GM21423 (cell line): ENCODE measurements at regions not wholly inside any gene's neighbourhood (a gene's known extent, or its start where the extent isn't known, plus 50 kb on each side); places are given as distances from the start of the nearest gene placed in this dataset.

Experiments
- ATAC-seq: cut with Tn5 transposase; IDR thresholded peaks from one replicate; pipeline ENCODE4 v1.9.1; 2021; ENCODE audit warnings: mild to moderate bottlenecking, moderate library complexity; ENCODE audit not compliant: unreplicated experiment

DNA sequence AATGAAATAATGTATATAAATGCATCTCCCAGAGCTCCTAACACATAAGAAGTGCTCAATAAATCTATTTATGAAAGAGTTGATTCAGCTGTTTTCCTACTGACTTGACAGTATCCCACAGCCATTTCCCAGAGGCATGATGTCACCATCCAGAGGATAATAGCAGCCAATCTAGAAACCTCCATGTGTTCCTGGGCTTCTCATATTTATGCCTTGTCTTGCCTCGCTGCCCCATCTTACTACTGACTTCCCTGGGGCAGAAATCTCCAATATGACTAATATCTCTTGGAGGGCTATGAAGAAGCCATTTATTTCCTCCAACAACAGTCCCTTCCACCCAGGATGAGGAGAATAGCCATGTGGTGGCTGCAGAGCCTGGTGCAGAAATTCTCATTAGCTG, 115.4 kb upstream of the NAV2 start:
- ATAC-seq = no peak

DNA sequence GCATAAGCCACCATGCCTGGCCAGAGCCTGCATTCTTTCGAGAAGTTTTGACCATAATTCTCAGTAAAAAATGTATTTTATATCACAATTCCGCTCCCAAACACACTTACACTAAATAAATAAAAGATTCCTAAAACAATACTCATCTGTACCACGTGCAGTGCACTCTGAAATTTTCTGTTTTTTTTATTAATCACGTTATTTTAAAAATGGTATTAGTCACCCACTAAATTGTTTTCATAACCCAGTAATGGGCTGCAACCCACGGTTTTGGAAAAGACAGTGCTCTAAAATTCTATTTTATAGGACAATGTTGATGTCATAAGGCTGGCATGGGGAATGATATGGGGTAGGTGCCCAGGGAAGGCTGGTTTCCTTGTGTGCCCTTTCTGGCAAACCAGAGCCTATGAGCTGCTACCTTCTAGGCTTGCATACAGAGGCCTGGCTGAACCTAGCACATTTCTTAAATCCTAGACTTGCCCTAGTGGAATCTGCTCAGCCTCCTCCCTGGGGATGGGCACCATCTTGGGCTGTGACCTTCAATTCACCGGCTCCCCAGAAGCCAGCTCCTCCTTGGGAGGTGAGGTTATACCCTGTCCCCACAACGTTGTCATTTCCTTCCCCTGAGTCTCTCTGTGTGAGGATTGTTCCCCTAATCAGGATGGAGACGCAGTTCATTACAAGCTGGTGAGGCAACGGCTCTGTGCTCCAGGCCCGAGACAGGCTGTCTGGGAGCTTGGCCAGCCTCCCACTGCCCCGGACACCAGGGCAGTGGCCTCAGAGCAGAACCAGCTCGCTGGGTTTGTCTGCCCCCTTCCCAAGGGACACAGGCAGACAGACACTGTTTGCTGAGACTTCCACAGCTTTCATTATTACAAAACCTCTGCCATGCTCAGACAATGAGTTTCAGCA, 116.5 kb upstream of the NAV2 start:
- no peak for ATAC-seq

DNA sequence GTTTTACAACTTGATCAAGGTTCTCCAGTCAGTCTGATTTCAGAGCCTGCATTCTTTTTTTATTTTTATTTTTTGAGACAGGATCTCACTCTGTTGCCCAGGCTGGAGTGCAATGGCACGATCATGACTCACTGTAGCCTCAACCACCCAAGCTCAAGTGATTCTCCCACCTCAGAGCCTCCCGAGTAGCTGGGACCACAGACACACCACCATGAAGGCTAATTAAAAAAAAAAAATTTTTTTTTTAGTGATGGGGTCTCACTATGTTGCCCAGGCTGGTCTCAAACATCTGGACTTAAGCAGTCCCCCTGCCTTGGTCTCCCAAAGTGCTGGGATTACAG, 117.2 kb upstream of the NAV2 start:
- no peak for ATAC-seq

DNA sequence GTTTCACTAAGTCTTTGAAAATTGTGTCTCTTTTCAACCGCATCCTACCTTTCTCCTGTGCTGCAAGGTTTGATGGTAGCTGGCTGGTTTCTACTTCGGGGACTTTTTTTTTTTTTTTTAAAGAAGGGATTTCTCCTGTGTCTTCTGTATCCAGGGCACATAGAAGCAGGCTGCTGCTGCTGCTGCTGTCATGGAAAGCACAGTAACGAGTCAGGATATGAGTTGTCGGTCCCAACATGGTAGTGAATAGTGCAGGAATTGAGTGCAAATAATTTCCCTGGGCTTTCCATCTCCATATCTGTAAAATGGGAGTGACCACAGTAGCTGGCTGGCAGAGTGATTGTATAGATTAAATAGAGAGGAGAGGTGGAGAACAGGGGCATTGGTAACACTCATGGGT, 118.3 kb upstream of the NAV2 start:
- ATAC-seq = no peak

DNA sequence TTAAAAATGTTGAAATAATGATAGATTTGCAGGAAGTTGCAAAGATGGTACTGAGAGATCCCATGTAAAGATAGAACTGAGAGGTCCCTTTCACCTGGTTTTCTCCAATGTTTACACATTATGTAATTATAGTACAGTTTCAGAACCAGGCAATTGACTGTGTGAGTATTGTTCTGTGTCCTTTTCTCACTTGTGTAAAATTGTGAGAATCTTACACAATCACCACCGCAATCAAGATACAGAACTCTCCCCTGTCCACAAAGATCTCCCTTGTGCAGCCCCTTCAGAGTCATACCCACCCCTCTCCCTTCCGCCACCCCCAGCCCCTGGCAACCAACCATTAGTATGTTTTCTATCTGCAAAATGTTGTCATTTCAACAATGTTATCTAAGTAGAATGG, 119.8 kb upstream of the NAV2 start:
- no peak for ATAC-seq

DNA sequence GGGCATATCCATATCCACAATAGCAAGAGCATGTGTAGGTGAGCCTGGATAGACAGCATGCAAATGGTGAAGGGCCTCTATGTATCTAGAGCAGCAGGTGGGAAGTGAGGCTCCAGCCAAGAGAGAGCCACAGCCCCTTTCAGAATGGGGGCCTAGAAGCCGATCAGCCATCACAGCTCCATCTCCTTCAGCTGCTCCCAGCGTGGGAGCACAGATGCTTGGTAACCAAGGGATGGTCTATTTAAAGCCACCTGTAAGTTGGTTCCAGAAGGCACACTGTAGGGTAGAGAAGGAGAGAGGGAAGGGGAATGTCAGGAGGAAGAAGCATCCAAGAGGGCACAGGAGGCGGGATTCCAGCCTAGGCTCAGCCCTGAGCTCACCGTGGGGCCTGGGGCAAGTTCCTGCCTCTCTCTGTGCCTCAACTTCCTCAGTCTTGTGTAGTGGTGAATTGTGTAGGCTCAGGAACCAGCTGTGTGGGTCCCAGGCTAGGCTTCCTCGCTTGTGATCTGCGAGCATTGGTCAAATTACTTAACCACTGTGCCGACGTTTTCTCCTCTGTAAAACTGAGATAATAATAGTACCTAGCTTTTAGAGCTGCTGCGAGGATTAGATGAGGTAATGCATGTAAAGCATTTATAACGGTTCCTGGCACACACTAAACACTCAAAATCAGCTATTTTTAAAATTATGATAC, 122.9 kb upstream of the NAV2 start:
- ATAC-seq = no peak

DNA sequence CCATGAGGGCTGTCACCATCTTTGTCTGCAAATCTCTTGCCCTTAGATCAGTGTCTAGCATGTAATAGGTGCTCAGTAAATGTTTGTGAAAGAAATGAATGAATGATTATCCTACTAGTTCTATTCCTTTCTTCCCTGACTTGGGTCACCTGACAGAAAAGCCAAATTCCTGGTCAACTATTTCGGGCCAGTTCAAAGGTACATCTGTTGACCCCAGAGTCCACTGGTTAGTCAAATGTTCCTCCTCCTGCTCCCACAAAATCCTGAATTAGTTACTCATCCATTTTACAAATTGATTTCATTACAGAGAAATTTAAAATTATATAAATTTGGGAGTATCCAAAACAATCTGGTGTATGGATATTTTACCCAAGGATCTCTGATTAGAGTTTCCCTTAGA, 124.7 kb upstream of the NAV2 start:
- no peak for ATAC-seq

DNA sequence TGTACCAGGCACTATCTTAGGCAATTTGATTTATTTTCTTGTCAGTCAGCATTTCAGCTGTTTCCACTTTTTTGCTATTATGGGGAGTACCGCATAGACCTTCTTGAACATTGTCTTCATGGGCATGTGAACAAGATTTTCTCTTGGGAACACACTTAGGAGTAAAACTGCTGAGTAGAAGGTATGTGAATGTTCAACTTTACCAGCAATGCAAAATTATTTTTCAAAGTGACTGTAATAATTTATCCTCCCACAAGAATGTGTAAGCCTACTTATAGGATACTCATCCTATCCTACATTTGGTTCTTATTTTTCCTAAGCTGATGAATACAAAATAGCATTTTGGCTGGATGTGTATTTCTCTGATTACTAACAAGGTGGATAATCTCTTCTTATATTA, 132.0 kb upstream of the NAV2 start:
- no peak for ATAC-seq

DNA sequence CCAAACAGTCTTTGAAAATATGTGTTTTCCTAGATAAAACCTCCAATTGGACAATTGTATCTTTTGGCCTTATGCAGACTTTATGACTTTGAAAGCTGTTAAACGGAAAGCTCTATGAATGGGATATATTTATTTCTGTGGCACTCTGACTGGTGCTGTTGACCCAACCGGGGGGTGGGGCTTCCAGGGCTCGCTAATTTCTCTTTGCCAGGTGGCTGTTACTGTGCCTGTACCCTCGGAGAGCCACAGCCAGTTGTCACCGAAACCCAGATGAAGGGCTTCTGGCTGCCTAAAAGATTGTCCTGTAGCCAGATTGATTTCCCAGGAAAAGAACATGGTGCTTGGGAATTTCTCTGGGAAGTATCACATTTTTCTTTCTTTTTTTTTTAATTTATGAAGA, 132.7 kb upstream of the NAV2 start:
- ATAC-seq = no peak

DNA sequence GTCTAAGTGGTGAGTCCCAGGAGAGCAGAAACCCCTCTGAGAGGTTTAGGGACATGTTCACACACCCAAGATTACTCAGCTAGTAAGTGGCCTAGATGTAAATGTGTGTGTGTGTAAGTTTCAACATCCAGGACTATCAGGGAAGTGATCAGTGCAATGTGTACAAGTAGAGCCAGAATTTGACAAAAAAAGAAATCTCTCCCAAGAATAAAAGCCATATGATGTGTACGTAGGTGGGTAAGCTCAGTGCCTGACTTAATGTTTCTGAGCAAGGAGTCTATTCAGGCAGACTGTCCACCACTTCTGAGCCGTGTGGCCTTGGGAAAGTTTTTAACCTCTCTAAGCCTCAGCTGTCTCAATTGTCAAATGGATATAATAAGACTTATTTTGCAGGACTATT, 133.8 kb upstream of the NAV2 start:
- no peak for ATAC-seq

DNA sequence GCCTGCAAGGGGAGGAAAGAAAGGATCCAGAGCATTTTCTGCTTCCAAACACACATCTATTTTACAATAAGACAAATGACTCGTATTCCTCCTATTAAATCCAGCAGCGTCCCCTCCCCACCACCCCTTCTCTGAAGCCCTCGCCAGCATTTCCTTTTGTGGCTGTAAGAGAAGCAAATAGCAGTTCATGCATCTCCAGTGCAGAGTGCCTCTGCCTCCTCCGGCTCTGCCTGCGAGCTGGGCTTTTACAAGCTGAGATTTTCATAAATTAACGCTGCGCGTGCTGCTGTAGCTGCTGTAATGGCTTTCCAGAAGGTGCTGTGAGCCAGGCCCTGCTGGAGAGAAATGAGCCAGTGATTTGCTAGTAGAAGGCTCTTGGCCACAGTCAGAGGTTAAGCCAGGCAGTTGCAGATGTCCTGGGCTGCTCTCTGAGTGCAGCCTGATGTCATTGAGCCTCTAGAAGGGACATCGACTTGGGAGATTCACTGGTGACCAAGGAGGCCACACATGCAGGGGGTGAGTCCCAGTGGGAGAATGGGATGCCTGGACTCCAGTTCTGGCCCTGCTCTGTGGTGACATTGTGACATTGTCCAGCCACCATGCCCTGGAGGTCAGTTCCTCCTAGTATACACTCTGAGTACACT, 134.5 kb upstream of the NAV2 start:
- ATAC-seq = no peak

DNA sequence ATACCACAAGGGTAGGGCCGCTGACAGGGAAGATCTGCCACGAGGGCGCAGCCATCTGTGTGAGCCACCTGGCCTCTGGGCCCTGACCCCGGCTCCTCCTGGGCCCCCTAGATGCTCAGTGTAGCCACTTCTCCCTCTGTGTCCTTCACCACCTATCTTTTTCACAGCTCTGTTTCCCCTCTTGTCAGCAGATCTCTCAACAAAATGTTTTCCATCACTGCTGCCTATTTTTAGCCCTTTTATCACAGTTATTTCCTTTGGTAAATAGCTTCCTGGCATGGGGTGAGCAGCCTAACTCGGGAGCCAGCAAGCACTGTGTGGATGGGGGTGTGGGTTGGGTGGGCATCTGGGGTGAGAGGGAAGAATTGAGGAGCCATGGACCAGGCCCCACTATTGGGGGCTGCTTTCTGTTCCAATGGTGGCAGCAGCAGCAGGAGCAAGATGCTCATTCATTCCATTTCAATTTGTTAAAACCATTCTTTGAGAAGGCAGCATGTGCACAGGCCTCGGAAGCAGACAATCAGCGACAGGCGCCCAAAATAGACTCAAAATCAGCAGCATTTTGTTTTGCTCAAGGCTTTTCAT, 135.2 kb upstream of the NAV2 start:
- no peak for ATAC-seq

DNA sequence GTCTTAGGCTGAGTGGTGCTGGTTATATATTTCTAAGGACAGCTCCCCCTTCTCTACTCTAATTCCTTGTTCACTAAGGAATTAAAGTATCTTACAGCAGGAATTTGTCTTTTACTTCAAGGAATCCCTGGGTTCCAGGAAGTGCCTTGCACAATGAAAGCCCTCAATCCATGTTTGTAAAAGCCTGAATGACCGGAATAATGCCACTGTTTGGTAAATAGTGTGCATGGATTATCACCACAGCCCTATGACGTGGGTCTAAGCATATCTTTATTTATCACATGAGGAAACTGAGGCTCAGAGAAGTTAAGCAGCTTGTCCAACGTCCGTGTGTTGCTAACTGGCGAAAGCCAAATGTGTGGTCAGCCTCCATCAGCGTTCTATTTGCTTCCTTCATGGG, 135.7 kb upstream of the NAV2 start:
- ATAC-seq = no peak

DNA sequence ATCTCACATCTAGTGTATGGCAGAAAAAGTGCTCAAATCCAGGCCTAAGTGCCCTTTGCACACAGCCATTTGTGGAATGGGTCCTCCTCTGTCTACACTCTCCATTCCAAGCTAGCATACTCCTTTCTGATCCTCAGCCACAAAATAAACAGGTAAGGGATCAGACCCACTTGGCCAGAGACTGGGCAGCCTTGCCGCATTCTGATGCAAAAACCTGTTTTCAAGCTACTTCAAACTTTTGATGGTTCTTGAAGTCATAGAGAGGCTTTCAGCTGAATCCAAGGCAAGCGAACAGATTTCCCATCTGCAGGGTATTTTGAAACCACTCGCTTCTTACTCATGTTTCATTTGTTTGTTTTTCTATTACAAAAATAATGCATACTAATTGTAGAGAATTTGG, 136.6 kb upstream of the NAV2 start:
- ATAC-seq = no peak

DNA sequence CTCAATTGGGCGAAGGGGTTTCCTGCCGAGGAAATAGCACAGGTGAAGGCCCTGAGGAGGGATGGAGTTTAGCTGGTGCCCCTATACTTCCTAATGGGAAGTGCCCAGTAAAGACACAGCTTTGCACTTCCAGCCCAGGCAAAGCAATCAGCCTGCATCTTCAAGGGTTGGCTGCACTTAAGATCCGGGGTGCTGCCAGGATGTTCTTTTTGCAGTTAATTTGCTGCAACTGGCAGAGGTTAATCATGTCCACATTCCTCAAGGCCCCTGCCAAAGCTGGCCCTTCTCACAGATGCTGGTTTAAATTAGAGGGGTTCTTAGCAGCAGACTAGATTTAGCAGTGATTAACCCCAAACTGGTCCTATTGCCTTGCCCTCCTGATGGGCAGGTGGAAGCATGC, 137.7 kb upstream of the NAV2 start:
- ATAC-seq = no peak

DNA sequence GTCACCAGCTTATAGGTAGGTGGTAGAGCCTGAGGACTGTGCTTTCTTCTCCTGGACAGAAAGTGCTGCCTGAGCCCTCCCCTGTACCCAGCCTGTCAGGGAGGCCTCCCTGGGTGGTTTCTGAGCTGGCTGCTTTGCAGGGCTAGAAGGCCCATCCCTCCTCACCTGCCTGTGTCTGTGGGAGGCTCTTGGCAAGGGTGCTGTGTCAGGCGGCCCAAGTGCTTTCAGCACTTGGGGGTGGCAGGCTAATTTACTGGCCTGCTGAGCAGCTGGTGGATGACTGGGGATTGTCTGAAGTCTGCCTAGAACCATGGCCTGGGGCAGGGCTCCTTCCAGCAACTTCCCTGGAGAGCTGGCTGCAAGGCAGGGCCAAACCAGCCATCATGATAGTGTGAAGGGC, 139.0 kb upstream of the NAV2 start:
- no peak for ATAC-seq

DNA sequence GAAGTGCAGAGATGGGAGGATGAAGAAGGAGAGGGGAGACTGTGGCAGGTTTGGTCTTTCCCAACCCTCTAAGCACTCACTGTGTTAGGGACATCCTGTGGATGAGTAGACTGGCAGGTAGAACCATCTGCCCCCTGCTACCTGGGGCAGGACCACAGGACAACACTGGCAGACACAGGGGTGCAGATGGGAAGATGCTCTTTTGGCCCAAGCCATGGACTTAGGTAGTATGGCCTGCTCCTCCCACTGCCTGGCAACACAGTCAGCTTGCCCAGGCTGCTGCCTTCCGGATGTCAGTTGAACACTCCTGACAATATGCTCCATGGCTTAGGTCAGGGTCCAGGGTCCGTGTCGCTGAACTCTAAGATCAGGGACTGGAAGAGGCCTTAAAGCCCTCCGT, 140.7 kb upstream of the NAV2 start:
- no peak for ATAC-seq

DNA sequence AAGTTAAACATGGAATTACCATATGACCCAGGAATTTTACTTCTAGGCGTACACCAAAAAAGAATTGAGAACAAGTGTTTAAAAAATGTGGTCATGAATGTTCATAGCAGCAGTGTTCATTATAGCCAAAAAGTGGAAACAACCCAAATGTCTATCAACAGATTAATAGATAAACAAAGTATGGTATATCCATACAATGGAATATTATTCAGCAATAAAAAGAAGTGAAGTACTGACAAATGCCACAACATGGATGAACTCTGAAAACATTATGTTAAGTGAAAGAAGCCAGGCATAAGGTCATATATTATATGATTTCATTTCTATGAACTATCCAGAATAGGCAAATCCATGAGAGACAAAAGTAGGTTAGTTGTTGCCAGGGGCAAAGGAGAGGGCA, 141.7 kb upstream of the NAV2 start:
- ATAC-seq = no peak

DNA sequence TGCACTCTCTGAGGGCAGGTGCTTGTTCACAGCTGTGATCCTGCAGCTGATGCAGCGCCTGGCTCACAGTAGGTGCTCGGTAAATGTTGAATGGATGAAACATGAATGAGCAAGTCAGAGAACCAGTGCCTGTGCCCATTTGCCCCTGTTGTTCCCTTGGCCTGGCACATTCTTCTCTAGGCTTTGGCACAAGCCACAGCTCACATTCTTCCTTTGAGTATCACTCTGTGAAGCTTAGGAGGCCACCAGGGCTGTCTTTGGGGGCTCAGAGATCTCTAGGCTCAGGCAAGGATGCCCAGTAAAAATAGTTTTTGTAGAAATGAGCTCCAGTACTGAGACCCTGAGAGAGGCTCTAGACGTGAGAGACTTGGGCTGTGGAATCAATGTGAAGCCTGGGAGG, 144.6 kb upstream of the NAV2 start:
- no peak for ATAC-seq

DNA sequence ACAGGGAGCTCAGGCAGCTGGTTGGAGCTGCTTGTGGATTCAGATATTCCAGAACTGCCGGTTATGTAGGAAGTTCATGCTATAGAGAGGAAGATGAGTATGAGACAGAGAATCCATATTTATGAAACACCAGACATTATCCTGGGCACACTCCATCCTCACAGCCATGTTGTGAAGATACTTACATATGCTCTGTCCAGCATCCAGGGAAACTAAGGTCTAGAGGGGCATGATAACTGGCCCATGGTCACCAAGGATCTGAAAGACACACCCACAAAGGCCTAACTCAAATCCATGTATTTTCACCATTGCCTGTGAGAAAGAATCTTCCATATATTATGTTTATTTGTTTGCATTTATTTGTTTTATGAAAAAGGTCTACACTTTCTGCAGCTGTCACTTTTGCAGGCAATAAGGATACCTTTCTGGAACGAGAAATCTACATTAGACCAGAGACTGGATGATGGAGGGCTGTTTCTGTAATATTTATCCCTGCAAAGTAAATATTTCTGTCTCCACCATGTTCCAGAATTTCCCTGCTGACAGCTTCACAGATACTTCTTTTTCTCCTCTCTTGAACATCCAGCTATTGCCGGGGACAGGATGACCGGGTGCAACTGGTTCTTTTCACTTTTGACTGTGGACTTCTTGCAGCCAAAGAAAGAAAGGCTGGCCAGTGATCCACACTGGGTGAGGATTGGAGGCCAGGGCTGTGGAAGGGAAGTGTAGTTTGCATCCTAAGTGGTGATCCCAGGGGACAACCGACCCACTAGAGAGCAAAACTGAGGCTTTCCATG, 145.9 kb upstream of the NAV2 start:
- no peak for ATAC-seq

DNA sequence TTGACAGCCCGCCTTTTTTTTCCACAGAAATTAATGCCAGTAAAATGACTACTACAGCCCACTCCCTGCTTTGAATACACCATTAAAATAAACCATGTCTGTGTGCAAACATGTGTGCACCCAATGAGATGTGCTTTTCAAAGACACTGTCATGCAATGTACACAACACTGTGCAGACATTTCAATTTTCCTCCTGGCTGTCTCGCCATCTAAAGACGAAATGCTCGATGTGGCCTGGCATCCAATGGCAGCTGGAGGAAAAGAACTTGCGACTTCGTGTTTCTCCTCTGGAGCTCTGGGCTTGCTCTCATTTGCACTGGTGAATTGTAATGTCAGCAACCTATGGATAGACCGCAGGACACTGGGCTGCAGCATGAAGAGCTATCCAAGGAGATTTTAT, 147.0 kb upstream of the NAV2 start:
- no peak for ATAC-seq
